ENCODE measurements at regions not wholly inside any gene's neighbourhood (a gene's known extent, or its start where the extent isn't known, plus 50 kb on each side); places are given as distances from the start of the nearest gene placed in this dataset.

- TF ChIP-seq POLR2A (IDR thresholded peaks at IDR 0.05) (no peak), CTCF (IDR thresholded peaks at IDR 0.05) (no peak)
Measured at GRCh38 chr2:42842466-42842865, 50.1 kb upstream of the HAAO start.

Data from transverse colon (tissue), 3 donors.